Activated naive CD4-positive, alpha-beta T cell treated with anti-CD3 and anti-CD28 coated beads, Interleukin-2, amount 50 U/mL, for 24 hours (primary cell): ENCODE measurements at regions not wholly inside any gene's neighbourhood (a gene's known extent, or its start where the extent isn't known, plus 50 kb on each side); places are given as distances from the start of the nearest gene placed in this dataset.
A peak's percentile ranks its signal among the peaks of the same experiment; 100 is the strongest.
"Not testable (repeated sequence)": the region's sequence is repeated elsewhere in the genome, so short reads cannot be mapped to it uniquely, and the experiment has no call there.

Experiments used
- H3K27ac Mint-ChIP-seq: one replicate; pipeline ENCODE4 v1.8.0; 2021; ENCODE audit warnings: mild to moderate bottlenecking, mixed read lengths
- H3K27me3 Mint-ChIP-seq: one replicate; pipeline ENCODE4 v1.8.0; 2021; ENCODE audit warnings: mixed read lengths
- H3K36me3 Mint-ChIP-seq: one replicate; pipeline ENCODE4 v1.8.0; 2021; ENCODE audit warnings: mixed read lengths
- H3K4me1 Mint-ChIP-seq: one replicate; pipeline ENCODE4 v1.8.0; 2021; ENCODE audit warnings: mixed read lengths
- H3K4me3 Mint-ChIP-seq: one replicate; pipeline ENCODE4 v1.8.0; 2021; ENCODE audit warnings: mild to moderate bottlenecking, mixed read lengths
- H3K9me3 Mint-ChIP-seq: one replicate; pipeline ENCODE4 v1.8.0; 2021; ENCODE audit warnings: mixed read lengths

GRCh38 chr3:102032491-102033383, 183.4 kb downstream of the NFKBIZ start:
- Mint-ChIP-seq H3K4me3 (no peak overlapping the region), H3K36me3 (no peaks in the 10 kb centered on the region), H3K9me3 (no peaks in the 10 kb centered on the region), H3K27ac (no peak overlapping the region), H3K27me3 (no peaks in the 10 kb centered on the region), H3K4me1 (peaks cover 4% of the 10 kb centered on the region)

GRCh38 chr3:102034639-102035451, 185.5 kb downstream of the NFKBIZ start:
- Mint-ChIP-seq H3K9me3 (no peaks in the 10 kb centered on the region), H3K4me1 (peaks cover 4% of the 10 kb centered on the region), H3K36me3 (peaks cover 3% of the 10 kb centered on the region), H3K27ac (no peak overlapping the region), H3K27me3 (no peaks in the 10 kb centered on the region), H3K4me3 (no peak overlapping the region)

DNA sequence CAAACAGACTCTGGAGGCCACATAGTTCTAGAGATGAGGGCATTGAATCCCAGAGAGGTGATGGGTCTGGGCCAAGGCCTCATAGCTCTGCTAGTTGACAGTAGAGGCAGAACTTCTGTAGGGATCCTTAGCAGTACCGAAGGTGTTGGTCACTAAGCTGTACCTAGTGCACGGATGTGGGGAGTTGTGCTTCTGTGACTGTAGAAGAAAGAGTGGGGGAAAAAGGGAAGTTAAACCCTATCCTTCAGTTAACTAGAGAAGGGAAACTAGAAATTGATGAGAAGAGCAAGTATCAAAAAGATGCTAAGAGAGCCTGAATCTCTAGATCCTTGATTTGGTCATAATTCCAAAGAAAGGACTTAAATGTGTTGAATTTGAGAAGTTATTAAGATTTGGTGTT, 186.7 kb downstream of the NFKBIZ start:
- peaks cover 3% of the 10 kb centered on the region for H3K36me3 Mint-ChIP-seq
- no peak overlapping the region for H3K27ac Mint-ChIP-seq
- H3K9me3 Mint-ChIP-seq: peaks cover 2% of the 10 kb centered on the region
- H3K4me3 Mint-ChIP-seq: no peak overlapping the region
- H3K27me3 Mint-ChIP-seq: no peaks in the 10 kb centered on the region
- H3K4me1 Mint-ChIP-seq: no peaks in the 10 kb centered on the region

DNA sequence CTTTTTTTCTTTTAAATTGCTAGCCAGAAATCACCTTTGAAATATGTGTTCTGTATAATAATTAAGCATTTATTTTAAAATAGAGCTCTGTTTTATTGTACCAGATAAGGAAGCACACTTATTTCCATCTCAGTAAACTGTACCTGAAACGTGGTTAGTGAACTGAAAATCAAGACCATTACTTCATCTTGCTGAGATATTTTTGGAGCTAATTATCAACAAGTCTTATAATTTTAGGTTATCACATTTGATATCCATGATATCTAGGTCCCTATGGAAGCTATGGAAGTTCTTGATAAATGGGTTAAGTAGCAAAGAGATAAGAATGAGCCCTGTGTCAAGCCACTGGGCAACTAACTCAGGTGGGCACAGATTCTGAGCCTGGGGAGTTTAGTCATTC, 187.2 kb downstream of the NFKBIZ start:
- Mint-ChIP-seq H3K4me1 (no peaks in the 10 kb centered on the region), H3K27me3 (no peaks in the 10 kb centered on the region), H3K9me3 (peaks cover 6% of the 10 kb centered on the region), H3K27ac (no peak overlapping the region), H3K4me3 (no peak overlapping the region), H3K36me3 (peaks cover 3% of the 10 kb centered on the region)

- Mint-ChIP-seq H3K4me3 (no peak overlapping the region), H3K36me3 (peaks cover 3% of the 10 kb centered on the region), H3K4me1 (no peaks in the 10 kb centered on the region), H3K9me3 (peaks cover 6% of the 10 kb centered on the region), H3K27me3 (no peaks in the 10 kb centered on the region), H3K27ac (no peak overlapping the region)
These were observed 187.9 kb downstream of the NFKBIZ start for GRCh38 chr3:102037209-102037608.

- H3K27me3 Mint-ChIP-seq: no peaks in the 10 kb centered on the region
- no peaks in the 10 kb centered on the region for H3K4me1 Mint-ChIP-seq
- peaks cover 6% of the 10 kb centered on the region for H3K9me3 Mint-ChIP-seq
- peaks cover 3% of the 10 kb centered on the region for H3K36me3 Mint-ChIP-seq
- no peak overlapping the region for H3K4me3 Mint-ChIP-seq
- H3K27ac Mint-ChIP-seq: no peak overlapping the region
These were observed 188.5 kb downstream of the NFKBIZ start for GRCh38 chr3:102037791-102038190.

DNA sequence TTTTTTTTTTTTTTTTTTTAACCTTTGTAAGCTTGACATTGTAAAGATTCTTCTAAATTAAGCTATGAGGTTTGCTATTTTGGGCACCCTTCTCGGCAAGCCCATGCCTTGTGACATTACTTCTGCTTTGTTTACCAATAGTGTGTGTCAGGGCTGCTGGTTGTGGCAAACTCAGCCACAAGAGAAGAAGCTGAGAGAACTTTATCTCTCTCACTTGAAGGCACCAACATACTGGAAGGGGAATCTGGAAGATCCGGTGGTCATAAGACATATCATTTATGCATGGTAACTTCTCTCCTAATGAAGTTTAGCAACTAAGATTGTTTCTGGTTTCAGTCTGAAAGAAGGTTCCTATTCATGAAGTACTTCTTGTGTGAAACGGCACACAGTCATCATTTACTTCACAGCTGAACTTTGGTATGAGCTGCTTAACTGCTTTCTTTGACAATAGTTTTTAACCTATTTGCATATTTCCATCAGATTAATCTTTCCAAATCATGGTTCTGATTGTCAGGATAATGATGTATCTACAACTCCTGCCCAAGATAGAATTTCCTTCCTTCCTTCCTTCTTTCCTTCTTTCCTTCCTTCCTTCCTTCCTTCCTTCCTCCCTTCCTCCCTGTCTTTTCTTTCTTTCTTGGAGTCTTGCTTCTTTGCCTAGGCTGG, 189.3 kb downstream of the NFKBIZ start:
- H3K9me3 Mint-ChIP-seq: peaks cover 6% of the 10 kb centered on the region
- H3K4me1 Mint-ChIP-seq: no peaks in the 10 kb centered on the region
- no peak overlapping the region for H3K4me3 Mint-ChIP-seq
- no peaks in the 10 kb centered on the region for H3K27me3 Mint-ChIP-seq
- no peak overlapping the region for H3K27ac Mint-ChIP-seq
- H3K36me3 Mint-ChIP-seq: peaks cover 3% of the 10 kb centered on the region

- H3K9me3 Mint-ChIP-seq, H3K27me3 Mint-ChIP-seq, H3K4me3 Mint-ChIP-seq, H3K27ac Mint-ChIP-seq, H3K4me1 Mint-ChIP-seq, H3K36me3 Mint-ChIP-seq: not testable (repeated sequence)
These were observed 190.8 kb downstream of the NFKBIZ start for GRCh38 chr3:102040144-102040543.

DNA sequence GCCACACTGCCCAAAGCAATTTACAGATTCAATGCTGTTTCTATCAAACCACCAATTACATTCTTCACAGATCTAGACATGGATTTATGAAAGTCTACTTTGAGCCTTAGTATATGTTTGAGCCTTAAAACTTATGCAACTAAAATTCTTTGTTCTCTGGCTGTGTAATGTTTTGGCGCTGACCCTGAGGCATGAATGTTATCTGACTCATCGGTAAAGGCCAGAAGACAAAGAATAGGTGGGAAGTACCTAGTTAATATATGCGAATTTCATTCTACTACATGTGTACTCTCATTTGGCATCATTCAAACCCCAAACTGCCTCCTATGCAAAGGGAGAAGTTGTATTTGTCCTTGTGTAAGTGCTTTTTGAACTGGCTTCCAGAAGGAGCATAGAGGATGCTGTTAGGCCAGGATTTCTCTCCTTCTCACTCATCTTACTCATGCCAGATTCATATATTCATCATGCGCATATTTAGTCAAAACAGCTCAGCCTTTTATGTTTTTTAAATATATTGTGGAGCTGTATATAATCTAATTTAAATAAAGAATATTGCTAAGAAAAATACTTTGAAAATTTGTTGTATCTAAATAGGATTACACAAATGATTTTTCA, 204.2 kb downstream of the NFKBIZ start:
- no peaks in the 10 kb centered on the region for H3K27me3 Mint-ChIP-seq
- H3K9me3 Mint-ChIP-seq: peaks cover 6% of the 10 kb centered on the region
- peaks cover 8% of the 10 kb centered on the region for H3K36me3 Mint-ChIP-seq
- no peak overlapping the region for H3K27ac Mint-ChIP-seq
- H3K4me3 Mint-ChIP-seq: no peak overlapping the region
- H3K4me1 Mint-ChIP-seq: peaks cover 35% of the 10 kb centered on the region

DNA sequence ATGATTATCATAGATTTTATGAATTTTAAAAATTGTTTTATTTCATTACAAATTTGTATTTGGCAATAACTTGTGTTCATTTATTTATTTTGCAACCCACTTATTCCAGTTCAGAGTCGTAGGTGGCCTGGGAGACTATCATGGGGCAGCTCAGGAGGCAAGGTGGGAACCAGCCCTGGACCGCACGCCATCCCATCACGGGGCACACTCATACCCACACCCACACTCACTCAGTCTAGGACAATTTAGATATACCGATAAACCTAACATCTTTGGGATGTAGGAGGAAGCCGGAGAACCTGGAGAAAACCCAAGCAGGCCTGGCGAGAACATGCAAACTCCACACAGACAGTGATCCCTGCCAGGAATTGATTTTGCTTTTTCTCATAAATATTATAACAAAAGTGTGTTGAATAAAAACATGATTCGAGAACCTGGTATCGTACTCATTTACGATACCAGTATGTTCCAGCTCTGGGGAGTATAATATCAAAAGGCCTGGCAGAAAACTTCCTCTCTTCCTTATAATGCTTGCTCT, 205.3 kb downstream of the NFKBIZ start:
- Mint-ChIP-seq H3K27me3 (no peaks in the 10 kb centered on the region), H3K36me3 (peaks cover 4% of the 10 kb centered on the region), H3K9me3 (peaks cover 6% of the 10 kb centered on the region), H3K4me3 (no peak overlapping the region), H3K4me1 (peaks cover 46% of the 10 kb centered on the region), H3K27ac (no peak overlapping the region)

GRCh38 chr3:102057781-102058421, 208.6 kb downstream of the NFKBIZ start:
- Mint-ChIP-seq H3K4me3 (peak overlapping the region; percentile 5), H3K27ac (peak overlapping the region; percentile 42), H3K4me1 (peaks cover 51% of the 10 kb centered on the region), H3K9me3 (no peaks in the 10 kb centered on the region), H3K36me3 (no peaks in the 10 kb centered on the region), H3K27me3 (no peaks in the 10 kb centered on the region)

DNA sequence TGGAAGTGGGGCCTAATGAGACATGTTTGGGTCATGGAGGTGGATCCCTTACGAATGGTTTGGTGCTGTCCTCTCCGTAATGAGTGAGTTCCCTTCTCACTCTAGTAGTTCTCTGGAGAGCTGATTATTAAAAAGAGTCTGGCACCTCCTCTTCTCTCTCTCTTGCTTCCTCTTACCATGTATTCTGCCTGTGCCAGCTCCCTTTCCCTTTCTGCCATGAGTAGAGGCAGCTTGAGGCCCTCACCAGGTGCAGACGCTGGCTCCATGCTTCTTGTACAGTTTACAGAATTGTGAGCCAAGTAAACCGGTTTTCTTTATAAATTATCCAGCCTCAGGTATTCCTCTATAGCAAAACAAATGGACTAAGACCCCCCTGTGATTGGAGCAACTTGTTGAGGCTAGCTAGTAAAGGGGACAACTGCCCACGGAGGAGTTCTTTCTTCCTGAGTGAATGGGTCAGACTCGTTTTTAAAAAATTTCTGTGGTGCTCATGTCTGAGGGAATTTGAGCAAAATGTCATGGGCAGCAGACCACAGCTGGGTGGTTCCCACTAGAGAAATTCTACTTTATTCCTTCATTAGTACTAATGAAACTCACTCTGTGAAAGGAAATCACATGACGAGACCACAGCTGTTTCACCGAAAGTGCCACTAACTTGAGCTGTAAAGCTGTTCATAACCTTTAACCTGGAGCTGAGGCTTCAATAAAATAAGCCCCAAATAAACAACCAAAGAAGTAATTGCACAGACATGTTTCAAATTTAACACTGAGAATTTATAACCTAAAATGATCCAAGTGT, 210.0 kb downstream of the NFKBIZ start:
- no peak overlapping the region for H3K4me3 Mint-ChIP-seq

GRCh38 chr3:102060814-102061213, 211.5 kb downstream of the NFKBIZ start:
- no peak overlapping the region for H3K27ac Mint-ChIP-seq
- H3K4me1 Mint-ChIP-seq: peaks cover 38% of the 10 kb centered on the region
- H3K36me3 Mint-ChIP-seq: no peaks in the 10 kb centered on the region
- no peak overlapping the region for H3K4me3 Mint-ChIP-seq
- no peaks in the 10 kb centered on the region for H3K27me3 Mint-ChIP-seq
- no peaks in the 10 kb centered on the region for H3K9me3 Mint-ChIP-seq

More for the DNA sequence above, 210.0 kb downstream of the NFKBIZ start:
- Mint-ChIP-seq H3K4me1 (peaks cover 48% of the 10 kb centered on the region), H3K9me3 (no peaks in the 10 kb centered on the region), H3K27ac (peak overlapping the region; percentile 21), H3K36me3 (no peaks in the 10 kb centered on the region), H3K27me3 (no peaks in the 10 kb centered on the region)

DNA sequence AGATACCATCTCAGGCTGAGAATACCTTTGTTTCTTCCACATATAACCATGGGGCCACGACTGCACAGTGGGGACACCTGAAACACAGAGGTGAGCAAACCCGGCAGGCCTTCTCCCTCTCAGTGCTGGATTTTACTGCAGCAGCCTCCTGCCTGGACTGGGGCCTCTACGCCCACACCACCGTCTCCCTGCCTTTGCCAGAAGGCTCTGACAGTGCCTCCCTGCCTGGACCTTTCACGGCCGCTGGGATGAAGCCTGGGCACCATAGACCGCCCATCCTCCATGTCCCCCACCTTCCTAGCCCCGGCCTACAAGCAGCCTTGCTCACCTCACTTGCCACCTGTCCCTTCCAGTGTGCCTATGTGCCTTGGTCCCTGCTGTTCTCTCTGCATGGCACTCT, 214.3 kb downstream of the NFKBIZ start:
- no peak overlapping the region for H3K27ac Mint-ChIP-seq
- no peaks in the 10 kb centered on the region for H3K27me3 Mint-ChIP-seq
- no peaks in the 10 kb centered on the region for H3K9me3 Mint-ChIP-seq
- H3K36me3 Mint-ChIP-seq: no peaks in the 10 kb centered on the region
- peaks cover 29% of the 10 kb centered on the region for H3K4me1 Mint-ChIP-seq
- no peak overlapping the region for H3K4me3 Mint-ChIP-seq
